Activated T-cell treated with anti-CD3 and anti-CD28 coated beads for 4 hours (primary cell): ENCODE measurements at regions not wholly inside any gene's neighbourhood (a gene's known extent, or its start where the extent isn't known, plus 50 kb on each side); places are given as distances from the start of the nearest gene placed in this dataset.

Experiments used
- DNase-seq: peaks from one replicate; pipeline ENCODE4 v3.0.0-alpha.2; 2020

DNA sequence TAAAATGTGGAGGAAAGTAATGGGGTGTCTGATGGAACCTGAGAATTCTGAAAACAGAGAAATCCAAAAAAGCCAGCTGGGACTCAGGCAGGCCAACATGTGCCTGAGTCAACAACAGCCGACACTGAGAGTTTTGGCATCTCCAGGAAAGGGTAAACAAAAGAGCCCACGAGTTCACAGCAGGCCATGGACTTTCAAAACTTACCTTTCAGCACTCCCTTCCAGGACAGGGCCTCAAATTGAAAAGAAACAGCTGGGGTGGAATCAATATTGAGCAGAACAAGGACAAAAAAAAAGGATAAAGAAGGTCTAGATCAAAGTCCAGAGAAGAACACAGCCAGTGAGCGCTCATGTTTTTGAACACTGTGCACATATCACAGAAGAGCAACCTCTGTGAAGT lies 735.4 kb upstream of the GRM7 start:
- DNase-seq, result no peak

DNA sequence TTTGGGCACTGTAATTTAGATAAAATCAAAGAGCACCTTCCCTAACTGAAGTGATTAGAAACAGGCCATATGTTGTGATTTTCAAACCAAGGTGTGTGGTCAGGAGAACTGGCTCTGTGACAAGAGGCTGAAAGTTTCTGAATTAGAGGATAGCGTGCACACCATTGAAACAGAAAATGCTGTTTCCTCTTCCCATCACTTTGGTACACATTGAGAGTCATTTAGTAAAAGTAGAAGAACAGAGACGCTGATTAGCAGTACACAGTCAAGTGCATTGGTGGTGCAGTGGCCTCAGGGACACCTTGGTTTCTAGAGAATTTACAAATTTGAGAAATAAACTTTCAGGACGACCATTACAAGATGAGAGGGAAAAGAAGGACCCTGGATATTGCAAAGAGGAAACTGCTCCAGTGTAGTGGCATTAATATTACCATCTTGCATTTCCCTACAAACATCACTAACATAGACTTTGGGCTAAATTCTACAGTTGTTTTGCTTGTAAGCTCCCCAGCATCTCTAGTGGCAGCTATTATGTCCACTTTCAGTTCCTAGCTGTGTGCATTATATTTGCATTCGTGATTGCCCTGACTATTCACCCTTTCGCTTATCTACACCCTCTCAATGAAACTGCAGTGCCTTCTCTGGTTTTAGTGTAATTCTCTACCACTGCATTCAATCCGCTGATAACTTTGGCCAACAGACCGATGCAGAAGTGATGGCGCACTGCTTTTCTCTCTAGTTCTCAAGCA lies 728.1 kb upstream of the GRM7 start:
- DNase-seq, result no peak

DNA sequence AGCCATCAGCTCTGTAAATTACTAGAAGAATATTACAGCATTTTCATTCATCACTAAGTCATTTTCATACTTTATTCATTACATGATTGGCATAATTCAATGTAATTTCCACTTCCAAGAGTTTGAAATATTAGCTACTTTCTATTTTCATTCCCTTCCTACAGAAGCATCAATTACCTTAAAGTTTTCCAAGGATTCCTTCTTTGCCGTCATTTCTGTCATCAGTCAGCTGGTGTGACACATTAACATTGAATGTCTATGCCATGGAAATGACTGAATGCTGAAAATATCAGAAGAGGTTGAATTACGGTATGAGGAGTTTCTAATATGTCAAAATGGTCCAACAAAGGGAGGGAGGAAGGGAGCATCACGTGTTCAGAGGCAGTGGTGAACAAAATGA lies 718.2 kb upstream of the GRM7 start:
- no peak for DNase-seq

DNA sequence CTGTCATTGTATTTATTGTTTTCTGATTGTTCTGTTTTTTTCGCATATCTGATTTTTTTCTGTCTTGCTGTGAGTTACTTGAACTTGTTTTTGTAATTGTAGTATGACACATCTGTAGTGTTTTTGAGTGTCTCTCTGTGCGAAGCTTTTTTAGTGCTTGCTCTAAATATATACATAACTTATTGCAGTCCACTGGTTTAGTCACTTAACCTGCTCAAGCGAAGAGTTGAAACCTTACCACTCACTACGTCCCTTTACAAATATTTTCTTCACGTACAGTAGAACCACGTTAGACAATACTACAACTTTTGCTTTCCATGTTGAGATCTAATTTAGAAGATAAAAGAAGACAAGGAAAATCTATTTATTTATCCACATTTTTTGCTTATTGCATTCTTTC lies 713.0 kb upstream of the GRM7 start:
- no peak for DNase-seq

DNA sequence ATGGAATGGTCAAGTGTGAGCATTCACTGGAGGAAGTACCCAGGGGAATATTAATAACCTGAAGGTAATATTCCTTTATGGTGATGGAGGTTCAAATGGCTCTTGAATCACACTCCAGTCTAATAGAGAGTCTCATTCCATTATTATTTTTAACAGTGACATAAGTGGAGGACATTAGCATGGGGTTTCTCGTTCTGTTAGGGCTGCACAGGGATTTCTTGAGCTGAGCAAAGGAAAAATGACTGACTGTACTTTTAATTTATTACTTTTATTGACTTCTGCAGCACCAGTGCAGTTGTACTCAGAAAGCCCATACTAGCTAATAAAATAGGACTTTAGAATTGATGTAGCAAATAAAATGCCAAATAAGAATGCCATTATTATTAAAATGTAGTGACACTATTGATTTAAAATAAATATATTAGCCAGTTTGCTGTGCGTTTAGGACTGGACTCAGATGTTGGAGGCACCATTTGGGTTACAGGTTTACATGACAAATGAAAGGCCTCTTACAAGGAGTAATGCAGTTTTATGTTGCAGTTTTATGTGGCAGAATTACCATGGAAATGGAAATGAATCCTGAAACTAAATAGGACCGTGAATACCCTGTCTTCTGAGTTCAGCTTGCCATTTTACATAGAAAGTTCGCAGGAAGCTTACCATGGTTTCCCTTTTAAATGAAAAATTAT lies 705.1 kb upstream of the GRM7 start:
- DNase-seq, result no peak

DNA sequence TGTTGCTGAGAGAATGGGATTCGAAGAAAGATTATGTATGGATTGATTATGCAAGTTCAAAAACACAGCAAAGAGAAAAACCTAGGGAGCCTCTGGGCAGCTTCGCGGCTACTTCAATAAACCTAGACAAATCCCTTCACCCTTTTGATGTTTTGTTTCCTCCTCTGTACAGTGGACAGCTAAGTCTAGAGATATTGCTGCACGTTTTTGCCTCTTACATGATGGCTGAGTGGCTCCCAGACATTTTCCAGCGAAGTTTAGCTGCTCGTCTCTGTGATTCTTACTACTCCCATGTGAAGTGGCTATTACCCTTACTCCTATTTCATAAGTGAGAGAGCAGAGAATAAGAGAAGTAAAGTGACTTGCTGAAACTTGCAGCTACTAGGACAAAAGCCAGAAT lies 695.0 kb upstream of the GRM7 start:
- DNase-seq, result no peak

DNA sequence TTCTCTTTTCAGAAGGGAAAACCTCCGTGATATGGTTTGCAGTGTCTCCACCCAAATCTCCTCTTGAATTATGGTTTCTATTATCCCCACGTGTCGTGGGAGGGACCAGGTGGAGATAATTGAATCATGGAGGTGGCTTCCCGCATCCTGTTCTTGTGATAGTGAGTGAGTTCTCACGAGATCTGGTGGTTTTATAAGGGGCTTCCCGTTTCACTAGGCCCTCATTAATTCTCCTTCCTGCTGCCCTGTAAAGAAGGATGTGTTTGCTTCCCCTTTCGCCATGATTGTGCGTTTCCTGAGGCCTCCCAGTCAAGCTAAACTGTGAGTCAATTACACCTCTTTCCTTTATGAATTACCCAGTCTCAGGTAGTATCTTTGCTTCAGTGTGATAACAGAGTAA lies 692.7 kb upstream of the GRM7 start:
- no peak for DNase-seq

DNA sequence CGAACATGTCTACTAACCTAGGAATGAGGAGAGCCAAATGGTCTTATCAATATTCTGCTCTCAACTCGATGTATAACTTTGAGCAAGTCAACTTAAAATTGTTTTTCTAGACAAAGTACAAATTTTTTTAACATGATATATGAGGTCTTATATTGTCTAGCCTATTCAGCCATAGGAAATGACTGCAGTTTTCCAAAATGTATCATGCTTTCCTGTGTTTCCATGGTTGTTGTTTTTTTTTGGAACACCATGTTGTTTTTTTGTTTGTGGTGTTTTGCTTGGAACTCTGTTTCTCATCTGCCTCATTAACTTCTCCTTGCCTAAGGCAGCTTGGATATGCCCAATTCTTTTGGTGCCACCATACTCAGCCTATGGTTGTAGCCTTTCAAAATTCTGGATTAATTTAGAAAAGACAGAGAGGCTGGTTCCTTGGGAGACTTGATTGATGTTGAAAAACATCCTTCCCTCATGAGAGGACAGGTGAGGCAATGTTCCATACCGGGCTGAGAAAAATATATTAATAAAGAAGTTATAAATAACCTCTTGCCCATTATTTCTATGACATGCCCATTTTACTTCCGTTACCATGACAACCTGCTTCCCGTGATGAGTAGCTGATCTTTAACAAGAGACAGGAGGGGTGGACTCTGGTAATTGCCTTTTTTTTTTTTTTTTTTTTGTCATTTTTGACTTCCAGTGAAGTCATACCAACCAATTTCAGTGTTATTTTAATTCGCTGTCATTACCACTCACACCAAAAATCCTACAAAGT lies 687.9 kb upstream of the GRM7 start:
- no peak for DNase-seq

DNA sequence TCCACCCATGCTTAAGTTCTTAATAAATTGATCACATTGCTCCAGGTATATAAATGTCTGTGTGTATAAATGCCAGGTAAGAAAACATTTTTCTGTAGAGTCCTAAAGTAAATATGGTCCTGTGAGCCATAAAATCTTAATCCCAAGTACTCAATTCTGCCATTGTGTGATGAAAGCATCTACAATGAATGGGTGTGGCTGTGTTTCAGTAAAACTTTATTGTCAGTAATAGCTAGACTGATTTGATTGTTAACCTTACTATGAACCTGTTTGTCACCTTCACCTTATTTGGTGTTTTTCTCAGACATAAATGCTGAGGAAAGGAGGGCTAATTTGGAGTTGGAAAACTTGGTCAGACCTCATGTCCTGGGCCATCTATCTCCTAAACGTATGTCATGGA lies 683.5 kb upstream of the GRM7 start:
- no peak for DNase-seq

DNA sequence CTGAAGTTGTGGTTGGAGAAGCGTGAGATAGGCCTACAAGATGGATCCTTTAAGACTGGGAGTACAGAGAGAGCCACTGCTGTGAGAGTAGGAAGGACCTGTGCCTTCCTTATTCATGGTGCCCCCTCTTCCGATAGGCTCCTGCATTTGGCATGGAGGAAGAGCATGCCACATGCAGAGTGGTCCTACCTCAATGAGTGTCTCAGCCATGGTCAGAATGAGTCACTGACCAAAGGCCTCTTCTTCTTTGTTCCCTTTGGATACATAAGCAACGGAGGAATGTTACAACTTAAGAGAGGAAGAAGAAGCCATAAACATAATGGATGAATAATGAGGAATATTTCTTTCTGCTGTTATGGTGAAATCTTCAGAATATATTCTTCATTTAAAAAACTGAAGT lies 681.2 kb upstream of the GRM7 start:
- no peak for DNase-seq

DNA sequence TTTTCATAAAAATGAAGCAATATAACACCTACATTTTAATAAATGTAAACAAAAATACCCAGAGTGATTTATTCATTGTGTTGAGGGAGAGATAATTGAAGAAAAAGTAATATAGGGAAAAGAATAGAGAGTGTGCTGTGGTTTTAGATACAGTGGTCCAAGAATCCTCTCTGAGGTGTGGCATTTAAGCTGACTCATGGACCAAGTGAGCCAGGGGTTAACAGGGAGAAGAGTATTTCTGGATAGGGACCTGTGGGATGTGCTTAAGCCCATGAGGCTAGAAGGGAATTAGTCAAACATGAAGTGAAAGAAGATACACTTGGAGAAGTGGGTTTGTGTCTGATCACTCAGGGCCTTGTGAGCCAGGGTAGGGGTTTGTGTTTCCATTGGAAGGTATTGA lies 680.7 kb upstream of the GRM7 start:
- no peak for DNase-seq

DNA sequence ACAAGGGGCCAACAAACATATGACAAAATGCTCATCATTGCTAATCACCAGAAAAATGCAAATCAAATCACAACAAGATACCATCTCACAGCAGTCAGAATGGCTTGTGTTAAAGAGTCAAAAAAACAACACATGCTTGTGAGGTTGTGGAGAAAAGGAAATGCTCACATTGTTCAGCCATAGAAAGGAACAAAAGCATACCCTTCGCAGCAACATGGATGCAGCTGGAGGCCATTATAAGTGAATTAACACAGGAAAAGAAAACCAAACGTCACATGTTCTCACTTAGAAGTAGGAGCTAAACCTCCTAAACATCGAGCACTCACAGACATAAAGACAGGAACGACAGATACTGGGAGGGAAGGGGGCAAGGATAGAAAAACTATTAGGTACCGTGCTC lies 678.4 kb upstream of the GRM7 start:
- DNase-seq, result no peak

DNA sequence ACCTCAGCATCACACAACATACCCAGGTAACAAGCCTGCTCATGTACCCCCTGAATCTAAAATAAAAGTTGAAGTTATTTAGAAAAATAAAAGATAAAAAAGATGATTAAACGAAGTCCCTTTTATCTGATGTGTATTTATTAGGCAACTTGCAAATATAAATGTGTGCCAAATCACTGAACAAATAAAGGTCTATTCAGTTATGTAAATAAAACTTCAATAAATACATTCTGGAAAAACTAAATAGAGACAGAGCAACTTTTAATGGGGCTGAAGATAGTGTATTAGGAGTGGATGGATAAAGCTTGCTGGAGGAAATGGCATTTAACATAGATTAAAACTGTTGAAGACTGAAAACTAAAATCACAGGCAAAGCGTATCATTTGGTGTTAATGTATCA lies 678.0 kb upstream of the GRM7 start:
- DNase-seq, result no peak

DNA sequence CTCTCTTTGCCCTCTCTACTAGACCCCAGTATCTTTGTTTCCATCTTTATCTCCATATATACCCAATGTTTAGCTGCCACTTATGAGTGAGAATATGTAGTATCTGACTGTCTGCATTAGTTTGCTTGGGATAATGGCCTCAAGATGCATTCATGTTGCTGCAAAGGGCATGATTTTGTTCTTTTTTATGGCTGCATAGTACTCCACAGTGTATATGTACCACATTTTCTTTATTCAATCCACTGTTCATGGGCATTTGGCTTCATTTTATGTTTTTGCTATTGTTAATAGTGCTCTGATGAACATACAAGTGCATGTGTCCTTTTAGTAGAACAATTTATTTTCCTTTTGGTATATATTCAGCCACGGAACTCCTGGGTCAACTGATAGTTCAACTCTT lies 671.5 kb upstream of the GRM7 start:
- no peak for DNase-seq

DNA sequence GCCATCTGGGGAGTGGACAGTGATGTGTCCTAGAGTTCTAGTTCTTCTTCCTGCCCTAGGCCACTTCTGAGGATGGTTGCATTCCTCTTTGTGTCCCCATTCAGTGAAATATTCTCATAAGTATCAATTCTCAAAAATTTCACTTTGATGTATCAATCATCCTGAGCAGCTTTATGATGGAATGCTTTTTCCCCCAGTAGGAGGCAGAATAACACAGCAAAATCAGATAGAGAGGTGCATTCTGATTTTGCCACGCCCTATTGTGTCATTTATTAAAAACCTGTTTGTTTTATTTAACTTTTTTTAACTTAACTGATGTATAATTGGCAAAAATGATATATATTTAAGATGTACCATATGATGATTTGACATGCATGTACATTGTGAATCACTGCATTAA lies 656.0 kb upstream of the GRM7 start:
- no peak for DNase-seq

DNA sequence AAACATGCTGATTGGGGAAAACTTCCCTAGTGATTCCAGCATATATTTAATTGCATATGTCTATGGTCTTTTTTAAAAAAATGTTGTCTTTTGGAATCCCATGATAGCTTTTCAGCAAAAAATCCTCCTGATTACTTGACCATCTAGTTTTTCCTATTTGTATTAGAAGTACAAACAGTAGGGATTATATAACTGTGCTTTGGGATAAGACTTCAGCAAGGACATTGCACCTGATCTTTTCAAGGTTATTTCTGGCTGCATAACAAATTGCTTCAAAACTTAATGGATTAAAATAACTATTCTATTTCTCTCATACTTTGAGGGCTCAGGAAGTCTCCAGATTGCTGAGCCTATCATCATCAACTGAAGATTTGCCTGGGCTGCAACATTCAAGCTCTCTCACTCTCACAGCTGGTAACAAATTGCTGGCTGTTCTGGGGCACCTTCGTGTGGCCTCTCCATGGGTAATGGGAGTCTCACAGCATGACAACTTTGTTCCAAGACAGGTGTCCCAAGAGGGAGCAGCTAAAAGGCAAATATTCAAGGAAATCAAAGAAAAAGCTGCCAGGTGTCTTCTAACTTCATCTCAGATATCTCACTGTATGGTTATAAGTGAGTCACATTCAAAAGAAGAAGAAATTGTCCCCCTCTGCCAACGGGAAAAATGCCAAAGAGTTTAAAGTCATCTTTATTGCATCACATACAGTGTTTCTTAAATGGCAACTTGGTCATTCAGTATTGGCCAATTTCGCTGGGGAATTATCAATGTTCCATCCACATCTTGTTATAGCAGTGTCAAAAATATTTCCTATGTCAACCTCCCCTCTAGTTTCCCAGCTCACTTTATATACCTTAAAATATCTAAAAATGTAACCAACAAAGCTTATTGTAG lies 644.5 kb upstream of the GRM7 start:
- no peak for DNase-seq

DNA sequence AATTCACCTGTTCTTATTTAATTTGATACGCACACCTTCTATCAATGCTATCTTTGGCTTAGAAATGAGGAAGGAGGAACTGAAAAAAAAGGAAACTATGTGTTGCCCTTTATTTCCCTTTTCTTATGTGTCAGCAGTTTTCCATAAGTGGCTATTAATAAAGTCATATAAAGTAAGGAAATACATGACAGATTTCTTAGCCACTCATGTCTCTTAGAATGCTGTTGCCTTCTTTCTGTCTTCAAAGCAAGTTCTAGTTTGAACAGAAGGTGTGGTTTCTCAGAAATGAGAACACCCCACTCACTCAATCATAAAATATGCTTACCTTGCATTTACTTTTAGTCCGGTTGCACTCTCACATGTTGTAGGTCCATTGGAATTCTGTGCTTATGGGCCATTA lies 640.5 kb upstream of the GRM7 start:
- DNase-seq, result no peak

DNA sequence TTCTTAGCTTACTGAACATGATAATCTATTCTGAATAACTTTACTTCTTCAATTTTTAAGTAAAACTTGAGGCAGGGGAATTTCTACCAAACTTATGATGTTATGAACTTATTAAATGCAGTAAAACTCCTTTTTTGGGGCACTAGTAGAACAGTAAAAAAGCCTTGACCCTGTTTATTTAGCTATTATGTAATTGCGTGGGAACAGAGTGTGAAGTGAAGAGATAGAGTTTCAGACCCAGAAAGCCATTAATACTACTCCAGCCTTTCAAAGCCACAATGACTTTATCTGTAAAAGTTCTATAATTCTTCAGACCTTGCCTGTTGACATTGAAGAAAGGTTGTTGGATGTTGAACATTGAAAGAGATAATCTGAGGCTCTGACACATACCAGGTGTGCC lies 638.8 kb upstream of the GRM7 start:
- DNase-seq, result no peak

DNA sequence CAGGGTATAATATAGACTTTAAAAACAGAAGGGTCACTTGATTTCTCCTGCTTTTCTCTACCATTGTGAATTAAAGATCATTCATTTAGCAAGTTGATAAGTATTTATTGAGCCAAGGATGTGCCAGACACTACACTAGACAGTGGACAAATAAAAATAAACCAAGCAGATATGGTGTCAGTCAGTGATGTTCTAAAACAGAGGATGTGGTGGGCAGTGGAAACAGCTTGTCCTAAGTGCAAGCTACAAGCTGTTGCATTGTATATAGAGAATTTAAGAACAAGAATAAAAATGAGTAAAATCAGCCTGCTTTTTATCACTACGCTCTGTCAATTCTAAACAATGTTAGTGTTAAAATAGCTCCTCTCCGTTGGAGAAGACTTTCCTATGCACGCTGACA lies 637.3 kb upstream of the GRM7 start:
- DNase-seq, result no peak

DNA sequence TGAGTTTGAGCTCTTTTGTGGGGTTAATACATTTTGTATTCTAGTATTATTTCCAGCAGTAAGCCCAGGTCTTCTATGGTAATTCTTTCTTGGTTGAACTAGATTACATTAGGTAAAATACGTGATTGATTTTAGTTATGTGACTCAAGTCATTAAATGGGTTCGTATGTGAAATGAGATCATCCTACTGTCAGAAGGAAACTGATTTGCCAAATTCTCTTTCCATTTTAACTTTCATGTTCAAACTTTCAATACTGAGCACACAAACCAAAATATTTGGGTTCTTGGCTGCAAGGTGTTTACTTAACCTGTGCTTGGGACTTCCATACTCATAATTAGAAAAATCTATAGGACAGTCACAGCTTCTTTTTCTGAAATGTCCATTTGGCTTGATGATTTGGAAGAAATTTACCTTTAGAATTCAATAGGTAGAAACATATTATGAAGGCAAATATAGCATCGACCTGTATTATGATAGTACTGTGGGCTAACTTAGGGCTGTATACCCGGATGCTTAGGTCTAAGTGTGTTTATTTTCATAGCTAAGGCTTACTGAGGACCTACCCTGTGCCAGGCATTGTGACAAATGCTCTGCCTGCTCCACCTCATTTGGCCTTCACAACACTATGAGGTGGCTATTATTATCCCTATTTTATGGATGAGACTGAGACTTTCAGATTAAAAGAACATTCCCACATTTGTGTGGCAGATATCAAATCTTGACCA lies 631.8 kb upstream of the GRM7 start:
- no peak for DNase-seq

DNA sequence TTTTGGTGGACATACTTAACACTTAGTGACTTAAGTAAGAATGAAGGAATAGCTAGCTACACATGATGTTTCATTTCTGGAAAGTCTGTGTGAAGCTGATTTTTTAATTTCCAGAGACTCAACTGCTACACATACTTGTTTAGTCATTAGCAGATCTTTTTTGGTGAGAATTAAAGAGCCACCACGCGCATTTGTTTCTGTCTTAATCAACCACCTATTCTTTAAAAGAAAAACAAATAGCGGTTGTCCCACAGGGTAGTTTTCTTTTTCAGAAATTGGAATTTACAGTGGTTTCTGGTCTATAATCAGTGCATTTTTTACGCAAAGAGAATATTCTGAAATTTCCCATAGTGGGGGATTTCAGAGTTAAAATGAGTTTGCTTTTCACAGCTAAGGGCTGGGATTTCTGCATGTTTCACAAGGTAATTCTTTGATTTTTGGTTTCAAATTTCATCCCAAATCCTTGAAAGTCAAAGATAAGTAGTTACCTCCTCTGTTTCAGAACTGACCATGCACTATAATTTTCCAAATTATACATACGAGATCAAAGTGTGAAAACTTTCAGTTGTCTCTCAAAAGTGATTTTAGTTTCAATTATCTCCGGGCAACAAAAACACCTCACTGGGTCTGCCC lies 631.0 kb upstream of the GRM7 start:
- no peak for DNase-seq

DNA sequence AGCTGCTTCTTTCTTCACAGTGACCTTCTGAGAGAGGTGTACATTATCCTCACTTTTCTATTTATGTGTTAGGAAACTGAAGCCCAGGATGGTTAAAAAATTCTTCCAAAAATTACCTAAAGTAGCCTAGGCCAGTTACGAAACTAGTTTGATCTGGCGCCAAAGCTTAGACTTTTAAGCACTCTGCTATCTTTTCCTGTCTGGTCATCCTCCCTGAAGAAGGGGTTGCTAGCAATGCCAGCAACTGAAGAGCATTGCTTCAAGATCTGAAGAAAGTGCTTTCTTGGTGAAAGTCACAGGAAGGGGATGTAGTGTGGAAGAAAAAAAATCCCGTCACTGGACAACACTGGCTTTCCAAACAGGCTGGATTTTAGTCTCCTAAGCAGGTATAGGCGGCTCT lies 618.8 kb upstream of the GRM7 start:
- DNase-seq, result no peak
